Stimulated activated CD8-positive, alpha-beta memory T cell treated with anti-CD3 and anti-CD28 coated beads, Interleukin-12 subunit alpha, Interleukin-12 subunit beta, amount 100 ng/mL, for 4 hours (primary cell): ENCODE measurements at regions not wholly inside any gene's neighbourhood (a gene's known extent, or its start where the extent isn't known, plus 50 kb on each side); places are given as distances from the start of the nearest gene placed in this dataset.

Source experiments
- DNase-seq: peaks from one replicate; pipeline ENCODE4 v3.0.0-alpha.2; 2020; ENCODE audit warnings: low read depth

DNA sequence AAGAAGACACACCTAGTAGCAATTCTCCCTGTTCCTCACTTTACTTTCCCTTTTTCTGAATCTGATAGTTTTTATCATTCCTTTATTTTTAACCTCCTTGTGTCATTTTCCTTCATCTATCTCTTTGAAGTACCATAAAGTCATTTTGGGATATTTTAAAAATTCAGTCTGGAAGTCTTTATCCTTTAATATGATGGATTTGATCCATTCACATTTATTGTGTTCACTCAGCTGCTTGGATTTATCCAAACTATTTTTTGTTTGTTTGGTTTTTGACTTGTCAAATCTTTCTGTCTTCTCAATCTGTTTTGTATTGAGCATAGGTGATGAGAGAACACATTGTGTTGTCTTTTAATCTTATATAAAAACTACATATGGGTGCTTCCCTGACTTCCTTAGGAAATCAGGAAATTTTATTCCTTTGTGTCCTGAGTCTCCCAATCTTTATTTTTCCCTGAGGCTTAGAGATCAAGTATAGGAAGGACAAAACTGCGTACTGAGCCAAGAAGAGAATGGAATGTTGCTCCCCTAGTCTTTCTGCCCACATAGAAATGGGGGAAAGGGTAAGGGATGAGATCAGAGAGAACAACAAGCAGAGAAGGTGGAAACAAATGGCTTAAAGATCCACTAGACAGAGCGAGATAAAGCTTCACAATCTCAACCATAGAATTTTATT lies 132.7 kb upstream of the HABP2 start:
- no peak for DNase-seq

DNA sequence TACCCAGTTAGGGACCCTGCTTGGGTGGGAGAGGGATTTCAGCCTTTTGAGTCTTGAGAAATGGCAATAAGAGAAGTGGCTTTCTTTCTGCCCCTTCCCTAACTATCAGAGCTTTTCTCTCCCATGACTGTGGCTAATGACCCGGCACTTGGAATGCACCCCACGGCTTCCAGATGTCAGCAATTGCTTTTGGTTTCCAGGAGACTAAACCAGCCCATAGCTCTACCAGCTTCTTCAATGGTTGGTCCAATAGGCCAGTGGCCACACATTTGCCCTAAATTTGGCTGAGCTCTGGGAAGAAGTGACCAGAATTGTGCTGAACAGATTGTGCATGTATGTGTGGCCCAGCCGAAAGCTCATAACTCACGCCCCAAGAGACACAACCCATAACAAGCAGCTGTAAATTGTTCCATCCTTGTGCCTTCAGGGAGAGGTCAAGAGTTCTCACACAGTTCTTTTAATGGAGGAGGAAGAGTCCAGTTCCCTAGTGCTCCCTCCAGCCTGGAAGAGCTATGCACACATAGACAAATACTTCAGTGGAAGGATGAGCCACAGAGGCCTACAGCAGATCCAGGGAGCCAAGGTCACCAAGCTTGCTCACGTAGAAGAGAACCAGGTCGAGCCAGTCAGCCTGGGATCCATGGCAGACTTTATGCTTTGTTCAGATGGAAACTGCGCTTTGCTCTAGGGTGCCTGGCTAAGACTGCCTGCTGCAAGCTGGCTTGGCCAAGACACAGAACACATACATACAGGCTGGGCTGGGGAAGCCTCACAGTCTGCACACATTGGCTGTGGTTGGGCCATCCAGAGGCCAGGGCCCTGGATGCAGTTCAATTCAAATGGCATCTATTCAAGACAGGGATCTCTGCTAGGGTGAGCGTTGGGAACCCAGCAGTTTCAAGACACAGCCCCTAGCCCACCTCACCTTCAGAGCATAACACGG lies 131.8 kb upstream of the HABP2 start:
- no peak for DNase-seq

DNA sequence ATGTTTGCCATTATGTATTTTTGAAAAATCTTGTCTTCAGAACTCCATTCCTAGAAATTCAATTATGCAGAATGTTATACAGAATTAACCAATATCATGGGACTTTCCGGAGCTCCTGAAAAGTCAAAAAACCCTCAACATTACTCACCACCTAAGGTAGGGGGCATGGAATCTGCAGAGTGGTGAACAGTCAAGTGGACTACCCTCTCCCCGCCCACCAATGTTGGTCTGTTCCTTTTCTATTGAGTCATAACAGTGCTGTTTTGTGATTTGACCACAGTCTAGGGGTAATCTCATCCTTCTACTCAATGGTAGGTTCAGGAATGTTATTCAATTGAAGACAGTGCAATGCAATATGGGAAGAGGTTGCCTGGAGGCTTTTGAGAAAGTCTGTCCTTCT lies 130.5 kb upstream of the HABP2 start:
- no peak for DNase-seq

GRCh38 chr10:113423981-113424721 lies 128.7 kb upstream of the HABP2 start:
- no peak for DNase-seq

GRCh38 chr10:113425008-113425407 lies 127.8 kb upstream of the HABP2 start:
- DNase-seq = no peak

- DNase-seq = no peak
Measured at GRCh38 chr10:113425541-113425951, 127.3 kb upstream of the HABP2 start.

- no peak for DNase-seq
Measured at GRCh38 chr10:113426181-113426877, 126.5 kb upstream of the HABP2 start.

DNA sequence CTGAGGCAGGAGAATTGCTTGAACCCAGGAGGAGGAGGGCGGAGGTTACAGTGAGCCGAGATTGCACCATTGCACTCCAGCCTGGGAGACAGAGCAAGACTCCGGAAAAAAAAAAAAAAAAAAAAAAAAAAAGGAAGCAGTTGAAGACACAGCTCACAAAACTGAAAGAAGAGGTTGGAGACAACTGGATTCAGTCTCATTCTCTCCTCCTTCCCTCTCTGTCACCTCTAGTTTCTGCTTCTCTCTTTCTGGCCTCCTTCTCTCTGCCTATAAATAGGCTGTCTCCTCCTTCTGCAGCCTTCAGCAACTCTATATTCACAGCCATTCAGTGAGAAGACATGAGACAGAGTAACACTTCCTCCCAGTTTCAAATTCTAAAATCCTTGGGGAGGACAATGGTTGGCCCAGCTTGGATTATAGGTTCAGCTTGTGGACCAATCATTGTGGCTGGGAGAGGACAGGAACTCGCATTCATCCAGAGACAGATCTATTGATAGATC lies 125.6 kb upstream of the HABP2 start:
- DNase-seq = no peak

DNA sequence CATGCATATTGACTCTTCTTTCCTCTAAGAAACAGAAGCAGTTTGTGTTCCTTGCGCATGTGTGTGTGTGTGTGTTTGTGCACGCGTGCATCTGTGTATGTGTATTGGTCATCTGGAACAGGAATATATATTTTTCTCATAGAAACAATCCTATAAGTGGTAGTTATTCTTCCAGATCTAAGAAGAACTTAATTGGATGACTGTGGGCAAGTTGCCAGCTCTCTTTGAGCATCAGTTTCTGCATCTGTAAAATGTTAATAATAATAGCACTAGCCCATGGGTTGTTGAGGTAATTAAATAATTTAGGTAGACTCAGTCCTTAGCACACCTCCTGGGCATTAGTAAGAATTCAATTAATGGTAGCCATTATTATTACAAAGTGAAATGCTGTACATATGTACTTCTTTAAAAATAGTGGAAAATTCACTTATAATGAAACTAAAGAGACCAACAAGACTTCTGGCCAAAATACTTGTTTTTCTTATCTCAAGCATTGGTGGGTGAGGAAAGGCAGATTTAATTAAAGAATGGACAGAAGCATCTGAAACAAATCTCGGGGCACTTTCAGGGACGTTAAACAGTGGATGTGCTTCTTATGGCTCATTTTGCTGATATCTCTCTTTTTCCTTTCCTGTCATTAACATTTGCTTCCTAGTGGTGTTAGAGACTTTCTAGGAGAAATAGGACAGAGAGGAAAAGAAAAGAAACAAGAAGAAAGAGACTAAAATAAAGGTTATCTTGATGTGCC lies 124.9 kb upstream of the HABP2 start:
- no peak for DNase-seq

DNA sequence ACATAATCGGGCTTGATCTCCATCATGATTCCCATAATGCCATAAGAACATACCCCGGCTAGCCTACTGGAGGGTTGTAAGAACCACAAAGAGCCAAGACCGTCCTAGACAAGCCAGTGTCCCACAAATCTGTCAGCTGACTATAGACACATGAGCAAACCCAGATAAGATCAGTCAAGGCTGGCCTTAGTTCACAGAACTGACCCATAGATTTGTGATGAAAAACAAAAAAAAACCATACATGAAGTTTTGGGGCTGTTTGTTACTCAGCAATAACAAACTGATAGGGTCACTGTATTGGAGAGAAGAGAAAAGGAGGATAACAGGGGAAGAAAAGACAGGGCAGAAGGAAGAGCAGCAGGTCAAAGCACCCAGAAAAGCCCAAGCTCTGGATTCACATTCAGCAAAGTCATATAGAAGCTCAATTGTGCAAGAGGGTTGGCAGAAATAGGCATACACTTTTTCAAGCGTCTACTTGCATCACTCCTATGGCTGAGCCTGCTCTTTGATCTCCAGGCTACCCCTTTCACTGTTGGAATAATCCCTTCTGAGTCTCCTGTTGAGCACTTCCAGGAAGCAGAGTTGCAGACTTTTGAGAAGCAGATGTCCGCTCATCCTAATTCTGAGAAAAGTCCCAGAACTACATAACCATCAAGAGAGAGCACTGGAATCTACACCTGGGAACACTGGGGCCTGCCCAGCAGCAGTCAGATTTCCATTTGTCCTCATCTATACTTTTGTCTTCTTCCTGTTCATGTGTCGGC lies 122.0 kb upstream of the HABP2 start:
- no peak for DNase-seq

GRCh38 chr10:113431398-113432160 lies 121.3 kb upstream of the HABP2 start:
- no peak for DNase-seq

- no peak for DNase-seq
Measured at GRCh38 chr10:113433711-113434110, 119.1 kb upstream of the HABP2 start.

GRCh38 chr10:113434315-113434714 lies 118.5 kb upstream of the HABP2 start:
- DNase-seq = no peak

- DNase-seq = no peak
Measured at GRCh38 chr10:113434950-113435349, 117.9 kb upstream of the HABP2 start.

DNA sequence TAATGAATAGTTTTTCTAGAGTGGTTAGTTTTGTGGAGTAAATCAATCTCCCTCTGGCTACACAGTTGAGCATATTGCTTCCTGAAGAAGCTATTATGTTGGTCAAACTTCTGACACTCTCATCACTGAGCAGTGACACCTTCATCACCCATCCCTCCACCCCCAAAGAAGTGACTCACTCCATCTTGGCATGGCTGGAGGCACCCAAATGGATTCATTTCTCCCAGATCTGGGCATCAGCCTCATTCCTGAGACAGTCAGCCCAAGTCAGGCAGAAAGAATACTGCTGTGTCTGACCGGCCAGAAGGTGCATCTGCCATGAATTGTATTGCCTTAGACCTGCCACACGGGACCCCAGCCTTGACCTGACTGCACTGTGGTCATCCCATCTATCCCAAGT lies 117.0 kb upstream of the HABP2 start:
- DNase-seq = no peak

GRCh38 chr10:113436851-113437250 lies 116.0 kb upstream of the HABP2 start:
- DNase-seq = no peak

- no peak for DNase-seq
Measured at GRCh38 chr10:113438652-113439051, 114.2 kb upstream of the HABP2 start.

DNA sequence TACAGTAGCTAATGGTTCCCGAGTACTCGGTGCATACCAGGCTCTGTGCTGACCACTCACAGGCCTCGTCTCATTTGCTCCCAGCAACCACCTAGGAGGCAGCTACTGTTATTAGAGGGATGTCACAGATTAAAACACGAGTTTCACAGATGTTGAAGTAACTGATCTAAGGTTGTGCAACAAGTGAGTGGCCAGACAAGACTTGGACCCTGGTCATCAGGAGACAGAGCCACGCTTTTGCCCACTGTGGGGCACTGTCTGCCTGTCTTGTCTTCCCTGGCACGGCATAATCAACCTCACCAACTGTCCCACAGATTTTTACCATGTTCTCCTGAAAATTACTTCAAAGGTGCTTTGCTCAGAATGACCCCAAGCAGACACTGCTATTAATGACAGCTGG lies 111.6 kb upstream of the HABP2 start:
- DNase-seq = no peak

DNA sequence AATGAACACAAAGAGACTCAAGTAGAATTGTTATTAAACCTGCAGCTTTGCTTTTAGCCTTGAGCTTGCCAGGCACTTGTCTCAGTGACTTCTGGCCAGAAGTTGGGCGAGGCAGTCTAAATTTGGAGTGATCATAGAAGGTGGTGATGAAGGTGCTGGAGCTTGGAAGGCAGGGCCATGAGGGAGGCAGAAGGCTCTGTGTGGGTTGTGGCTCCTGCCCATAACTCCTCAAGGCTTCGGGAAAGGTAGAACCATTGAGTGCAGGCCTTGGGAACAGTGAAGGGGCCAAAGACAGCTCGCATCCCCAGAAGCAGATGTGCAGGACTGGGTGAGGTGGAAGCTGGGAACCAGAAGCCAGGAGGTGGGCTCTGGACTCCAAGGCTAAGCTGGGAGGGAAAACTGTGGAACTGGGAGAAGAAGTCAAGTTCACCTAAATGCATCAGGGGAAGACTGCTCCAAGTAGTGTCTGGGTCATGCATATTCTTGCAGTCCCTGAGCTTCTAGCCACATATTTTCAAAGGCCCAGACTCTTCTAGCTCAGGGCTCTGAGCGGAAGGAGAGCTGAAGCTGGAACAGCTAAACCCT lies 111.1 kb upstream of the HABP2 start:
- DNase-seq = no peak
